Stomach (tissue), 4 donors: ENCODE measurements at regions not wholly inside any gene's neighbourhood (a gene's known extent, or its start where the extent isn't known, plus 50 kb on each side); places are given as distances from the start of the nearest gene placed in this dataset.

Experiments
- EP300 ChIP-seq: sonication (generic); formaldehyde crosslinking; IDR thresholded peaks from one replicate; pipeline ENCODE4 v1.6.1; 2017; ENCODE audit warnings: antibody characterized with exemption
- POLR2A ChIP-seq, 4 donors: fragments of 450-650 bp; IDR thresholded peaks; one replicate each; pipeline ENCODE4 v1.6.1; 2016; ENCODE audit warnings: antibody characterized with exemption in 4 of 4, control low read depth in 2 of 4, mild to moderate bottlenecking in 1 of 4, moderate library complexity in 1 of 4
- TF ChIP-seq, protein P1 (sequence below), 7 experiments: fragments of 450-650 bp in 4 of 7; fragments of 200-600 bp in 3 of 7; sonication (generic) in 3 of 7; IDR thresholded peaks; one replicate each; pipeline ENCODE4 v1.5.1; 2016 to 2019; ENCODE audit warnings: antibody characterized with exemption in 7 of 7, control low read depth in 2 of 7, mild to moderate bottlenecking in 1 of 7

DNA sequence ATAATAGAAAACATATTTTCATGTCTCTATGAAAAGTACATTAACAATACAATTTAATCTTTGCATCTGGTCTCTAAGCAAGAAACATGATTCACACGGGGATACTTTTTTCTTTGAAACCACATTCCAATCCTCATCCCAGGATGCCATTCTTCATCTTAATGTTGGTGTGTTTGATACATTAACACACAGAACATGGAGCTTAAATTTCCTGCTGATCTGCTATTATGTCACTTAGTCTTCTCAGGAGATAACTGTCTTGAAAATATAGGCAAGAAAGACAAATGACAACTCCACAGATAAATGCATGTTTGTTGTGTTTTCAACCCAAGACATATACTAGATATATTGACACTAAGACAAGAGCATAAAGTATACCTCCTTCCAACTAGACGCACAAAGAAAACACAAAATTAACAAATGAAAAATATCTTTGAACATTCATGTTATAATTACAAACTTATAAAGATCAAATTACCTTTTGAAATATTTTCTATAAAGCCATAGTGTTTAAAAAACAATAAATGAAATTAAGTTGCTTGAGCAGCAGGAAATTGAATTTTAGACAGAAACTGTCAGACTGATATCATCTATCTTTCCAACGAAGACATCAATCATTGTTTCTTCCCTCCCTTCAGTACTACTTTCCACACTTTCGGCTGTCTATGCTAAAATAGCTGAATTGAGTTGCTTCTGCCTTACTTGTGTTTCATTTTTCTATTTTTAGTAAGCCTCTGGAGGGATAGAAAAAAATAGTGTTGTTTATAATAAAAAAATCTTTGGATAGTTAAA lies 1676.7 kb upstream of the CDH9 start:
- TF ChIP-seq, protein P1, sequence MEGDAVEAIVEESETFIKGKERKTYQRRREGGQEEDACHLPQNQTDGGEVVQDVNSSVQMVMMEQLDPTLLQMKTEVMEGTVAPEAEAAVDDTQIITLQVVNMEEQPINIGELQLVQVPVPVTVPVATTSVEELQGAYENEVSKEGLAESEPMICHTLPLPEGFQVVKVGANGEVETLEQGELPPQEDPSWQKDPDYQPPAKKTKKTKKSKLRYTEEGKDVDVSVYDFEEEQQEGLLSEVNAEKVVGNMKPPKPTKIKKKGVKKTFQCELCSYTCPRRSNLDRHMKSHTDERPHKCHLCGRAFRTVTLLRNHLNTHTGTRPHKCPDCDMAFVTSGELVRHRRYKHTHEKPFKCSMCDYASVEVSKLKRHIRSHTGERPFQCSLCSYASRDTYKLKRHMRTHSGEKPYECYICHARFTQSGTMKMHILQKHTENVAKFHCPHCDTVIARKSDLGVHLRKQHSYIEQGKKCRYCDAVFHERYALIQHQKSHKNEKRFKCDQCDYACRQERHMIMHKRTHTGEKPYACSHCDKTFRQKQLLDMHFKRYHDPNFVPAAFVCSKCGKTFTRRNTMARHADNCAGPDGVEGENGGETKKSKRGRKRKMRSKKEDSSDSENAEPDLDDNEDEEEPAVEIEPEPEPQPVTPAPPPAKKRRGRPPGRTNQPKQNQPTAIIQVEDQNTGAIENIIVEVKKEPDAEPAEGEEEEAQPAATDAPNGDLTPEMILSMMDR (IDR thresholded peaks at IDR 0.05): no peak
- TF ChIP-seq EP300 (no peak), POLR2A (IDR thresholded peaks at IDR 0.05) (no peak)
